A549 (cell line): ENCODE measurements at regions not wholly inside any gene's neighbourhood (a gene's known extent, or its start where the extent isn't known, plus 50 kb on each side); places are given as distances from the start of the nearest gene placed in this dataset.

Experiments
- ATAC-seq, 2 experiments: fragments of 200-7000 bp in 1 of 2; fragments of >200 bp in 1 of 2; cut with Nextera tagmentation in 1 of 2; cut with Tn5 transposase in 1 of 2; 3 replicates each; pipeline versions ENCODE4 v1.8.0 to v1.9.1; 2018 to 2020; ENCODE audit warnings: mild to moderate bottlenecking in 1 of 2, moderate library complexity in 1 of 2
- CTCF ChIA-PET: fragments of 300-600 bp; sonication (Branson Sonifier 250); formaldehyde crosslinking; extraction: SDS; loops from one replicate; lab custom pipeline; 2021; ENCODE audit warnings: antibody characterized with exemption, inconsistent platforms; lab: Yijun Ruan, JAX
- POLR2A ChIA-PET: fragments of 350-600 bp; formaldehyde crosslinking; extraction: SDS; loops from one replicate; lab custom pipeline; 2021; ENCODE audit warnings: antibody characterized with exemption, inconsistent platforms; lab: Yijun Ruan, JAX
- DNase-seq, 2 experiments: peaks; one replicate each; pipeline versions ENCODE4 v3.0.0 to v3.0.0-alpha.2; 2011 to 2016; ENCODE audit warnings: low read depth in 1 of 2, low spot score in 1 of 2
- FAIRE-seq: peaks from 2 replicates; lab custom pipeline; 2011; peaks lifted over from hg19 to GRCh38; lab: Jason Lieb, UNC
- H3K27ac ChIP-seq, 2 experiments: fragments of >200 bp; sonication (Bioruptor Twin); formaldehyde crosslinking; 3 replicates each; pipeline ENCODE4 v1.5.1; 2016 to 2017
- H3K4me1 ChIP-seq: fragments of >200 bp; sonication (Bioruptor Twin); formaldehyde crosslinking; 3 replicates; pipeline ENCODE4 v1.6.1; 2016
- H3K4me2 ChIP-seq: fragments of >200 bp; sonication (Bioruptor Twin); formaldehyde crosslinking; 3 replicates; pipeline ENCODE4 v1.6.1; 2016
- H3K4me3 ChIP-seq: fragments of >200 bp; sonication (Bioruptor Twin); formaldehyde crosslinking; 3 replicates; pipeline ENCODE4 v1.5.1; 2016
- H3K9me3 ChIP-seq: fragments of >200 bp; sonication (Bioruptor Twin); formaldehyde crosslinking; 3 replicates; pipeline ENCODE4 v1.6.1; 2016
- BHLHE40 ChIP-seq: IDR thresholded peaks from 2 replicates; pipeline ENCODE4 v1.6.1; 2012; ENCODE audit warnings: low read depth, low read length, inconsistent platforms
- CBX2 ChIP-seq: fragments of 200-600 bp; sonication (generic); IDR thresholded peaks from 2 replicates; pipeline ENCODE4 v1.6.1; 2016; ENCODE audit warnings: low read depth, mild to moderate bottlenecking, borderline replicate concordance
- ESRRA ChIP-seq: fragments of 150-350 bp; IDR thresholded peaks from 2 replicates; pipeline ENCODE4 v1.6.1; 2014; ENCODE audit warnings: mild to moderate bottlenecking, low read length, borderline replicate concordance
- FOSL2 ChIP-seq, 2 experiments: fragments of 450-650 bp in 1 of 2; fragments of >200 bp in 1 of 2; sonication (Bioruptor Twin) in 1 of 2; formaldehyde crosslinking; IDR thresholded peaks; 2 replicates each; pipeline versions ENCODE4 v1.5.0 to v1.6.1; 2016 to 2020; ENCODE audit warnings: mild to moderate bottlenecking in 1 of 2, moderate library complexity in 1 of 2
- HOXB13 ChIP-seq: fragments of 250-450 bp; sonication (Bioruptor Pico); IDR thresholded peaks from 2 replicates; pipeline ENCODE4 v1.5.0; 2020; ENCODE audit warnings: low read depth, mild to moderate bottlenecking, moderate library complexity
- JUN ChIP-seq, 2 experiments: fragments of >200 bp; sonication (Bioruptor Twin); formaldehyde crosslinking; IDR thresholded peaks; 2 replicates in 1 of 2; 3 replicates in 1 of 2; pipeline ENCODE4 v1.6.1; 2016 to 2017
- KDM1A ChIP-seq: fragments of 200-600 bp; sonication (generic); IDR thresholded peaks from 2 replicates; pipeline ENCODE4 v1.6.1; 2016; ENCODE audit warnings: low read depth, mild to moderate bottlenecking
- MAFK ChIP-seq: fragments of 450-650 bp; IDR thresholded peaks from 2 replicates; pipeline ENCODE4 v1.6.1; 2014; ENCODE audit not compliant: partially characterized antibody
- NFE2L2 ChIP-seq: fragments of 150-350 bp; conservative IDR thresholded peaks from 2 replicates; pipeline ENCODE4 v1.6.1; 2014; ENCODE audit warnings: low read length
- NPAS2 ChIP-seq: fragments of 250-450 bp; sonication (Bioruptor Pico); IDR thresholded peaks from 2 replicates; pipeline ENCODE4 v1.8.0; 2022; ENCODE audit warnings: mild to moderate bottlenecking, moderate library complexity, borderline replicate concordance
- POLR2AphosphoS2 ChIP-seq: conservative IDR thresholded peaks from 2 replicates; pipeline ENCODE4 v1.6.1; 2012; ENCODE audit warnings: low read length, improper control_type of control experiment, inconsistent platforms
- RARB ChIP-seq: fragments of 250-450 bp; sonication (Bioruptor Pico); IDR thresholded peaks from 2 replicates; pipeline ENCODE4 v1.8.0; 2021; ENCODE audit warnings: mild to moderate bottlenecking, moderate library complexity
- RCOR1 ChIP-seq: fragments of 150-350 bp; IDR thresholded peaks from 2 replicates; pipeline ENCODE4 v1.6.1; 2014; ENCODE audit warnings: antibody characterized with exemption, low read length, low read depth
- RFX5 ChIP-seq: fragments of 450-650 bp; IDR thresholded peaks from 2 replicates; pipeline ENCODE4 v1.7.1; 2014; ENCODE audit warnings: antibody characterized with exemption, mild to moderate bottlenecking, moderate library complexity
- RNF2 ChIP-seq: fragments of 200-600 bp; sonication (generic); IDR thresholded peaks from 2 replicates; pipeline ENCODE4 v1.6.1; 2016; ENCODE audit warnings: low read depth, mild to moderate bottlenecking, antibody characterized with exemption, moderate library complexity, borderline replicate concordance
- TP53 ChIP-seq: fragments of 250-450 bp; sonication (Bioruptor Pico); IDR thresholded peaks from 2 replicates; pipeline ENCODE4 v1.5.0; 2021; ENCODE audit warnings: mild to moderate bottlenecking, moderate library complexity
- ZFP36 ChIP-seq: fragments of 450-650 bp; IDR thresholded peaks from 2 replicates; pipeline ENCODE4 v1.6.1; 2014; ENCODE audit warnings: borderline replicate concordance; ENCODE audit not compliant: partially characterized antibody
- ZSCAN20 ChIP-seq: fragments of 250-450 bp; sonication (Bioruptor Pico); IDR thresholded peaks from 2 replicates; pipeline ENCODE4 v1.8.0; 2022; ENCODE audit warnings: mild to moderate bottlenecking, moderate library complexity
- WGBS: methylation state at CpG from one replicate; pipeline ENCODE4 v1.1.6; 2017; ENCODE audit errors: missing lambda C conversion rate; 5-methylcytosine and 5-hydroxymethylcytosine counted together
- TF ChIP-seq, protein P1 (sequence below): fragments of >200 bp; sonication (Bioruptor Twin); formaldehyde crosslinking; IDR thresholded peaks from 3 replicates; pipeline ENCODE4 v1.6.1; 2016
- TF ChIP-seq, protein P2 (sequence below): IDR thresholded peaks from 2 replicates; pipeline ENCODE4 v1.6.1; 2012; ENCODE audit warnings: low read depth, borderline replicate concordance
- TF ChIP-seq, protein P3 (sequence below): fragments of 250-450 bp; sonication (Bioruptor Pico); IDR thresholded peaks from 2 replicates; pipeline ENCODE4 v1.5.0; 2020; ENCODE audit warnings: low read depth, mild to moderate bottlenecking, moderate library complexity
- TF ChIP-seq, protein P4 (sequence below): fragments of 450-650 bp; IDR thresholded peaks from 2 replicates; pipeline ENCODE4 v1.6.1; 2014; ENCODE audit warnings: antibody characterized with exemption

DNA sequence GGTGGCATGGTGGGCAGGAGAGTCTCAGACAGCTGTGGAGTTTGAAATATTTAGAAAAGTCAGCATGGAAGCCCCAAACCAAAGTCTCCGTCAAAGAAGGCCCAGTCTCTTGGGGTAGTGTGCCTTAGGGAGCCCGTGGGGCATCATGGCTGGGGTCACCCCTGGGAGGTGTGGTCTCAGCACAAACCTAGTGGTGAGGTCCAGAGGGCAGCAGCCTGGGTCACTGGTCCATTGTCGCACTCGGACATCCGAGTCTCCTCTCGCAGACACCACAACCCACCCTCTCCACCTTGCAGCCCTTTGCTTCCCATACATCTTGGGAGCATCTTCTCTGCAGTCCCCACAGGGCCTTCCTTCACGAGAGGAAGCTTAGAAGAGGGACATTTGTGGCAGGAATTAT, 588.0 kb upstream of the TMEM132C start (continued):
- TF ChIP-seq NPAS2 (CRISPR knock-in tag) (no peak), HOXB13 (CRISPR knock-in tag) (no peak), BHLHE40 (no peak), RFX5 (no peak), ZSCAN20 (no peak), POLR2AphosphoS2 (no peak)
- TF ChIP-seq, protein P1, sequence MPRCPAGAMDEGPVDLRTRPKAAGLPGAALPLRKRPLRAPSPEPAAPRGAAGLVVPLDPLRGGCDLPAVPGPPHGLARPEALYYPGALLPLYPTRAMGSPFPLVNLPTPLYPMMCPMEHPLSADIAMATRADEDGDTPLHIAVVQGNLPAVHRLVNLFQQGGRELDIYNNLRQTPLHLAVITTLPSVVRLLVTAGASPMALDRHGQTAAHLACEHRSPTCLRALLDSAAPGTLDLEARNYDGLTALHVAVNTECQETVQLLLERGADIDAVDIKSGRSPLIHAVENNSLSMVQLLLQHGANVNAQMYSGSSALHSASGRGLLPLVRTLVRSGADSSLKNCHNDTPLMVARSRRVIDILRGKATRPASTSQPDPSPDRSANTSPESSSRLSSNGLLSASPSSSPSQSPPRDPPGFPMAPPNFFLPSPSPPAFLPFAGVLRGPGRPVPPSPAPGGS, result no peak
- TF ChIP-seq, all 56 proteins: peak for 0

DNA sequence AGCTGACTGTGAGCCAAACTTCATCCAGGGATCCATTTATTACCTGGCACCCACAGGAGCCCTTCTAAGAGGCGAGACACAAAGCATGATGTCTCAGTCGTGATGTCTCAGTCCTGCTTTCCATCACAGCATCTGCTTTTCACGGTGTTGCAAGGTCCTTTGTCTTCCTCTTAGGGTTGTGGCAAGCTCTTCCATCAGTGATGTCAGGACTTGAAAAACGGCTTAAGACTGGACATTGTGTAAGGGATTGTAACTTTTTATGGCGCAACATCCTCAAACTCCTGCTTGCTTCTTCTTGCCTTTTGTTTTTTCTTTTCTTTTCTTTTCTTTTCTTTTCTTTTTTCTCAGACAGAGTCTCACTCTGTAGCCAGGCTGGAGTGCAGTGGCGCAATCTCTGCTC, 586.5 kb upstream of the TMEM132C start:
- POLR2A ChIA-PET, result no interaction called here
- DNase-seq (no peak), ATAC-seq (no peak), FAIRE-seq (peak; percentile 23)
- no peaks in the 10 kb centered on the region for H3K9me3 ChIP-seq
- no peak overlapping the region for H3K4me2 ChIP-seq
- H3K4me1 ChIP-seq, result no peaks in the 10 kb centered on the region
- no peak overlapping the region for H3K27ac ChIP-seq
- 34% methylated on average over 6 of the region's 6 CpGs for WGBS
- TF ChIP-seq ESRRA (no peak), RNF2 (no peak), CBX2 (no peak), RARB (no peak), KDM1A (no peak), TP53 (CRISPR knock-in tag) (no peak), POLR2AphosphoS2 (no peak), BHLHE40 (no peak), FOSL2 (IDR thresholded peaks at IDR 0.05) (no peak), FOSL2 (CRISPR knock-in tag; IDR thresholded peaks at IDR 0.05) (no peak)
- CTCF ChIA-PET, result no interaction called here
- H3K4me3 ChIP-seq, result no peak overlapping the region

DNA sequence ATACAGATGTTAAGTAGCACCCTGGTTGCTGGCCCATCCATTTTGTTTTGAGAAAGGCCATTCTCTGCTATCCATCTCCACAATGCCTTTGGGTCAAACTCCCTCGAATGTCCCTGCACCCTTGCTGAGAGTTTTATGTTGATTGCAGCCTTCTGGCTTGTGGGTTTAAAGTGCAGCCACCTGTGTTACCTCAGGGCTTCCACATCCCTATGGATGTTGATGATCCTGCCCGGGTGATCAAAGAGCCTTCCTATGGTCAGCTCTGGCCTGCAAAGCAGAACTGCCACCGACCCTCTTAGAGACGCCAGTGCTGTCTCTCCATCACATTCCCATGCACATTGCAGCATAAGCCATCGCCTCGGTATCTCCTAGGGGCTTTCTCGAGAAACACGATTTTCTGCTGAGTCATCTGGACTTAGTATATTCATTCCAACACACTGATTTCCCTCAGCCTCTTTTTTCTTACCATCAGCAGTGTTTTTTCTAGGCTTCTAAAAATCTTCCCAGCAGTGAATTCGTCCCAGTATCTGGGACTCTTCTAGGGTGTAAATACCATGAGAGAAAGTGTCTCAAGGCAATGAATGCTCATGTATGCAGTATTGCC, 585.7 kb upstream of the TMEM132C start:
- WGBS, result 5% methylated on average over 9 of the region's 9 CpGs
- H3K4me2 ChIP-seq, result no peak overlapping the region
- no peak overlapping the region for H3K4me3 ChIP-seq
- no peaks in the 10 kb centered on the region for H3K4me1 ChIP-seq
- FAIRE-seq (no peak), ATAC-seq (no peak), DNase-seq (no peak)
- ChIA-PET POLR2A (no interaction called here), CTCF (no interaction called here)
- no peak overlapping the region for H3K27ac ChIP-seq
- no peaks in the 10 kb centered on the region for H3K9me3 ChIP-seq
- TF ChIP-seq, protein P2, sequence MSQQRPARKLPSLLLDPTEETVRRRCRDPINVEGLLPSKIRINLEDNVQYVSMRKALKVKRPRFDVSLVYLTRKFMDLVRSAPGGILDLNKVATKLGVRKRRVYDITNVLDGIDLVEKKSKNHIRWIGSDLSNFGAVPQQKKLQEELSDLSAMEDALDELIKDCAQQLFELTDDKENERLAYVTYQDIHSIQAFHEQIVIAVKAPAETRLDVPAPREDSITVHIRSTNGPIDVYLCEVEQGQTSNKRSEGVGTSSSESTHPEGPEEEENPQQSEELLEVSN, result no peak
- TF ChIP-seq NFE2L2 (peak; percentile 83), MAFK (peak; percentile 90)
- TF ChIP-seq, all 56 proteins: peak for 2

DNA sequence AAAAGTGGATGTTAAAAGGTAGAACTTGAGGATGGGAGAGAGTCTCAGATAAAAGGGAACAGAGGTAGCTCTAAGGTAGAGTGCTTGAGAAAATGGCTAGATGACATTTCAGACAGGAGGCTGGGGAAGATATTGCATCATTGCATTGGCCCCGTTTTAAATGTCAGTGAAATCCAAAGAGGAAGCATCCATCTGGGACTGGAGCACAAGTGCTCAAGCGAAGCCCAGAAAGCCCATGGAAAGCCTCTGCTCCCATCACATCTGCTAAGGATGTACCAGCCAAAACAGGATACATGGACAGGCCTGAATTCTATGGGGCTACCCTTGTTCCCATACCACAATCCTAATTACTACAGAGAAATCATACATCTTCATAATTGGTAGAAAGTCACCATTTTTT, 581.5 kb upstream of the TMEM132C start:
- POLR2A ChIA-PET, result no interaction called here
- no peak overlapping the region for H3K4me3 ChIP-seq
- no peaks in the 10 kb centered on the region for H3K9me3 ChIP-seq
- TF ChIP-seq, protein P3, sequence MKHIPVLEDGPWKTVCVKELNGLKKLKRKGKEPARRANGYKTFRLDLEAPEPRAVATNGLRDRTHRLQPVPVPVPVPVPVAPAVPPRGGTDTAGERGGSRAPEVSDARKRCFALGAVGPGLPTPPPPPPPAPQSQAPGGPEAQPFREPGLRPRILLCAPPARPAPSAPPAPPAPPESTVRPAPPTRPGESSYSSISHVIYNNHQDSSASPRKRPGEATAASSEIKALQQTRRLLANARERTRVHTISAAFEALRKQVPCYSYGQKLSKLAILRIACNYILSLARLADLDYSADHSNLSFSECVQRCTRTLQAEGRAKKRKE (CRISPR knock-in tag), result no peak
- TF ChIP-seq, protein P4, sequence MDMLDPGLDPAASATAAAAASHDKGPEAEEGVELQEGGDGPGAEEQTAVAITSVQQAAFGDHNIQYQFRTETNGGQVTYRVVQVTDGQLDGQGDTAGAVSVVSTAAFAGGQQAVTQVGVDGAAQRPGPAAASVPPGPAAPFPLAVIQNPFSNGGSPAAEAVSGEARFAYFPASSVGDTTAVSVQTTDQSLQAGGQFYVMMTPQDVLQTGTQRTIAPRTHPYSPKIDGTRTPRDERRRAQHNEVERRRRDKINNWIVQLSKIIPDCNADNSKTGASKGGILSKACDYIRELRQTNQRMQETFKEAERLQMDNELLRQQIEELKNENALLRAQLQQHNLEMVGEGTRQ, result no peak
- TF ChIP-seq RCOR1 (no peak), NPAS2 (CRISPR knock-in tag) (no peak), KDM1A (no peak), NFE2L2 (no peak), JUN (IDR thresholded peaks at IDR 0.05) (no peak), ZFP36 (no peak)
- TF ChIP-seq, all 56 proteins: peak for 0
- ATAC-seq (no peak), DNase-seq (no peak), FAIRE-seq (no peak)
- CTCF ChIA-PET, result interaction anchor here (1.2 kb wide), 1 partner anchor 8 kb away, joined by 4 read pairs; no protein-coding TSS in a partner anchor
- Histone ChIP-seq H3K27ac (no peak overlapping the region), H3K4me1 (no peaks in the 10 kb centered on the region), H3K4me2 (no peak overlapping the region)
- WGBS, result 3% methylated on average over 2 of the region's 2 CpGs
